HEK293 (cell line): ENCODE measurements at regions not wholly inside any gene's neighbourhood (a gene's known extent, or its start where the extent isn't known, plus 50 kb on each side); places are given as distances from the start of the nearest gene placed in this dataset.
"Not testable (repeated sequence)": the region's sequence is repeated elsewhere in the genome, so short reads cannot be mapped to it uniquely, and the experiment has no call there.

Source experiments
- CTCF ChIA-PET: fragments of 350-600 bp; formaldehyde crosslinking; extraction: SDS; loops from one replicate; lab custom pipeline; 2021; ENCODE audit warnings: antibody characterized with exemption; lab: Yijun Ruan, JAX
- POLR2A ChIA-PET: fragments of 300-600 bp; formaldehyde crosslinking; extraction: SDS; loops from one replicate; lab custom pipeline; 2020; ENCODE audit warnings: antibody characterized with exemption, inconsistent platforms; lab: Yijun Ruan, JAX
- H3K27ac ChIP-seq: fragments of 200-500 bp; sonication (Bioruptor generic); 2 replicates; pipeline ENCODE4 v1.5.1; 2014; ENCODE audit warnings: low read depth, low read length, control low read depth, inconsistent platforms; ENCODE audit errors: extremely low read depth
- H3K36me3 ChIP-seq, 2 experiments: fragments of 200-500 bp in 1 of 2; sonication (Bioruptor generic) in 1 of 2; 1 replicate in 1 of 2; 2 replicates in 1 of 2; pipeline ENCODE4 v1.5.1; 2014 to 2017; ENCODE audit warnings: inconsistent platforms in 2 of 2, low read length in 2 of 2; ENCODE audit not compliant: control insufficient read depth in 2 of 2, insufficient read depth in 1 of 2
- H3K4me1 ChIP-seq: fragments of 200-500 bp; sonication (Bioruptor generic); 2 replicates; pipeline ENCODE4 v1.5.1; 2014; ENCODE audit warnings: mild to moderate bottlenecking, low read length, inconsistent platforms; ENCODE audit not compliant: control insufficient read depth, insufficient read depth
- H3K4me3 ChIP-seq: 2 replicates; pipeline ENCODE4 v1.5.1; 2011; ENCODE audit warnings: low read depth, mild to moderate bottlenecking, control low read depth, low read length, moderate library complexity
- H3K9me3 ChIP-seq: fragments of 200-500 bp; sonication (Bioruptor generic); 2 replicates; pipeline ENCODE4 v1.5.1; 2014; ENCODE audit warnings: low read depth, low read length, inconsistent platforms; ENCODE audit not compliant: control insufficient read depth, insufficient read depth
- GLIS1 ChIP-seq: fragments of 450-650 bp; formaldehyde crosslinking; IDR thresholded peaks from 2 replicates; pipeline ENCODE4 v1.5.1; 2016; ENCODE audit warnings: missing biosample characterization, missing genetic modification characterization
- REST ChIP-seq: fragments of 450-650 bp; formaldehyde crosslinking; IDR thresholded peaks from 2 replicates; pipeline ENCODE4 v1.5.1; 2016; ENCODE audit warnings: missing biosample characterization, missing genetic modification characterization
- SETDB1 ChIP-seq: IDR thresholded peaks from one replicate; pipeline ENCODE4 v1.6.1; 2017; ENCODE audit warnings: mild to moderate bottlenecking, low read length, moderate library complexity, mixed read lengths; ENCODE audit not compliant: insufficient read length
- ZBTB11 ChIP-seq: fragments of 450-650 bp; formaldehyde crosslinking; conservative IDR thresholded peaks from 2 replicates; pipeline ENCODE4 v1.5.1; 2016; ENCODE audit warnings: low read depth, missing biosample characterization, missing genetic modification characterization
- ZBTB8A ChIP-seq: fragments of 450-650 bp; formaldehyde crosslinking; IDR thresholded peaks from 2 replicates; pipeline ENCODE4 v1.5.1; 2016; ENCODE audit warnings: missing biosample characterization, missing genetic modification characterization
- ZNF133 ChIP-seq: fragments of 450-650 bp; formaldehyde crosslinking; IDR thresholded peaks from 2 replicates; pipeline ENCODE4 v1.5.1; 2016; ENCODE audit warnings: missing biosample characterization, missing genetic modification characterization
- ZNF140 ChIP-seq: fragments of 450-650 bp; formaldehyde crosslinking; IDR thresholded peaks from 2 replicates; pipeline ENCODE4 v1.5.1; 2016; ENCODE audit warnings: missing biosample characterization, missing genetic modification characterization
- ZNF394 ChIP-seq: fragments of 450-650 bp; formaldehyde crosslinking; IDR thresholded peaks from 2 replicates; pipeline ENCODE4 v1.5.1; 2016; ENCODE audit warnings: missing biosample characterization, missing genetic modification characterization, mild to moderate bottlenecking, moderate library complexity, borderline replicate concordance
- ZNF426 ChIP-seq: fragments of 450-650 bp; formaldehyde crosslinking; IDR thresholded peaks from 2 replicates; pipeline ENCODE4 v1.5.1; 2017; ENCODE audit warnings: missing biosample characterization, missing genetic modification characterization, mild to moderate bottlenecking, inconsistent platforms, moderate library complexity
- ZNF518A ChIP-seq: fragments of 450-650 bp; formaldehyde crosslinking; conservative IDR thresholded peaks from 2 replicates; pipeline ENCODE4 v1.5.1; 2016; ENCODE audit warnings: low read depth, missing biosample characterization, missing genetic modification characterization
- ZNF555 ChIP-seq: fragments of 450-650 bp; formaldehyde crosslinking; conservative IDR thresholded peaks from 2 replicates; pipeline ENCODE4 v1.5.1; 2017; ENCODE audit warnings: missing biosample characterization, mild to moderate bottlenecking, missing genetic modification characterization, inconsistent platforms
- ZNF623 ChIP-seq: fragments of 450-650 bp; formaldehyde crosslinking; IDR thresholded peaks from 2 replicates; pipeline ENCODE4 v1.5.1; 2016; ENCODE audit warnings: missing biosample characterization, missing genetic modification characterization
- ZNF654 ChIP-seq: fragments of 450-650 bp; formaldehyde crosslinking; IDR thresholded peaks from 2 replicates; pipeline ENCODE4 v1.5.1; 2016; ENCODE audit warnings: low read depth, missing biosample characterization, missing genetic modification characterization
- ZNF664 ChIP-seq: fragments of 450-650 bp; formaldehyde crosslinking; IDR thresholded peaks from 2 replicates; pipeline ENCODE4 v1.5.1; 2016; ENCODE audit warnings: missing biosample characterization, missing genetic modification characterization
- TF ChIP-seq, protein P1 (sequence below): fragments of 450-650 bp; formaldehyde crosslinking; IDR thresholded peaks from 2 replicates; pipeline ENCODE4 v1.5.1; 2017; ENCODE audit warnings: missing biosample characterization, missing genetic modification characterization
- TF ChIP-seq, protein P2 (sequence below): fragments of 450-650 bp; formaldehyde crosslinking; IDR thresholded peaks from 2 replicates; pipeline ENCODE4 v1.5.1; 2016; ENCODE audit warnings: missing biosample characterization, missing genetic modification characterization

DNA sequence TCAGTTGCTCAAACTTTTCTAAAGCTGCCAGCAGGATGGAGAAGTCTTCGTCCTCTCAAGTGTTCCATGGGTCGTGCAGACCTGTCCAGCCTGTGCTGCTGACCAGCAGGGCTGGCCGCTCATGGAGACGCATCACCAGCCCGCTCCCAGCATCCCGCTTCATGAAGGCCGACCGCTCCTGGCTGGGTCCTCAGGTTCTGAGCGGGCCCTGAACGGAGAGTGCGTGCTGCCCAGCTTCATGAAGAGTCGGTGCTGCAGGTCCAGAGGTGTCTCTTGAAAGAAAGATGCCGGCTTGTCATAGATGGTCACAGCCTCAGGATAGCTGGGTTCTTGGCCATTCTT, 75.8 kb upstream of the KCNAB1 start:
- ChIA-PET POLR2A (no interaction called here), CTCF (interaction anchor here (0.7 to 2.0 kb wide), 13 partner anchors 12 to 494 kb away, joined by 3 to 9 read pairs (median 4); no protein-coding TSS in a partner anchor)
- no peak for TF ChIP-seq GLIS1 (tag by site-specific recombination)
- no peak for TF ChIP-seq ZNF133
- no peak for TF ChIP-seq SETDB1
- TF ChIP-seq, protein P1, sequence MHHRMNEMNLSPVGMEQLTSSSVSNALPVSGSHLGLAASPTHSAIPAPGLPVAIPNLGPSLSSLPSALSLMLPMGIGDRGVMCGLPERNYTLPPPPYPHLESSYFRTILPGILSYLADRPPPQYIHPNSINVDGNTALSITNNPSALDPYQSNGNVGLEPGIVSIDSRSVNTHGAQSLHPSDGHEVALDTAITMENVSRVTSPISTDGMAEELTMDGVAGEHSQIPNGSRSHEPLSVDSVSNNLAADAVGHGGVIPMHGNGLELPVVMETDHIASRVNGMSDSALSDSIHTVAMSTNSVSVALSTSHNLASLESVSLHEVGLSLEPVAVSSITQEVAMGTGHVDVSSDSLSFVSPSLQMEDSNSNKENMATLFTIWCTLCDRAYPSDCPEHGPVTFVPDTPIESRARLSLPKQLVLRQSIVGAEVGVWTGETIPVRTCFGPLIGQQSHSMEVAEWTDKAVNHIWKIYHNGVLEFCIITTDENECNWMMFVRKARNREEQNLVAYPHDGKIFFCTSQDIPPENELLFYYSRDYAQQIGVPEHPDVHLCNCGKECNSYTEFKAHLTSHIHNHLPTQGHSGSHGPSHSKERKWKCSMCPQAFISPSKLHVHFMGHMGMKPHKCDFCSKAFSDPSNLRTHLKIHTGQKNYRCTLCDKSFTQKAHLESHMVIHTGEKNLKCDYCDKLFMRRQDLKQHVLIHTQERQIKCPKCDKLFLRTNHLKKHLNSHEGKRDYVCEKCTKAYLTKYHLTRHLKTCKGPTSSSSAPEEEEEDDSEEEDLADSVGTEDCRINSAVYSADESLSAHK (tag by site-specific recombination) = no peak
- TF ChIP-seq, protein P2, sequence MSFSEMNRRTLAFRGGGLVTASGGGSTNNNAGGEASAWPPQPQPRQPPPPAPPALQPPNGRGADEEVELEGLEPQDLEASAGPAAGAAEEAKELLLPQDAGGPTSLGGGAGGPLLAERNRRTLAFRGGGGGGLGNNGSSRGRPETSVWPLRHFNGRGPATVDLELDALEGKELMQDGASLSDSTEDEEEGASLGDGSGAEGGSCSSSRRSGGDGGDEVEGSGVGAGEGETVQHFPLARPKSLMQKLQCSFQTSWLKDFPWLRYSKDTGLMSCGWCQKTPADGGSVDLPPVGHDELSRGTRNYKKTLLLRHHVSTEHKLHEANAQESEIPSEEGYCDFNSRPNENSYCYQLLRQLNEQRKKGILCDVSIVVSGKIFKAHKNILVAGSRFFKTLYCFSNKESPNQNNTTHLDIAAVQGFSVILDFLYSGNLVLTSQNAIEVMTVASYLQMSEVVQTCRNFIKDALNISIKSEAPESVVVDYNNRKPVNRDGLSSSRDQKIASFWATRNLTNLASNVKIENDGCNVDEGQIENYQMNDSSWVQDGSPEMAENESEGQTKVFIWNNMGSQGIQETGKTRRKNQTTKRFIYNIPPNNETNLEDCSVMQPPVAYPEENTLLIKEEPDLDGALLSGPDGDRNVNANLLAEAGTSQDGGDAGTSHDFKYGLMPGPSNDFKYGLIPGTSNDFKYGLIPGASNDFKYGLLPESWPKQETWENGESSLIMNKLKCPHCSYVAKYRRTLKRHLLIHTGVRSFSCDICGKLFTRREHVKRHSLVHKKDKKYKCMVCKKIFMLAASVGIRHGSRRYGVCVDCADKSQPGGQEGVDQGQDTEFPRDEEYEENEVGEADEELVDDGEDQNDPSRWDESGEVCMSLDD (tag by site-specific recombination) = no peak
- no peaks in the 10 kb centered on the region for H3K36me3 ChIP-seq
- H3K27ac ChIP-seq = no peak overlapping the region
- no peak overlapping the region for H3K4me3 ChIP-seq
- no peaks in the 10 kb centered on the region for H3K4me1 ChIP-seq
- no peaks in the 10 kb centered on the region for H3K9me3 ChIP-seq

GRCh38 chr3:156048483-156048882, 71.9 kb upstream of the KCNAB1 start:
- H3K9me3 ChIP-seq, H3K4me1 ChIP-seq, H3K4me3 ChIP-seq, H3K36me3 ChIP-seq, H3K27ac ChIP-seq, POLR2A ChIA-PET: not testable (repeated sequence)
- TF ChIP-seq ZNF140 (tag by site-specific recombination) (peak; percentile 13; the same call in 1 of the 2 replicates), ZNF394 (tag by site-specific recombination) (peak; percentile 70; the same call in 1 of the 2 replicates), ZNF654 (peak; percentile 9; the same call in 1 of the 2 replicates), ZNF426 (peak; percentile 59), REST (0 out of 2 replicates have a peak, but pooled peaks have one; percentile 11), ZNF555 (tag by site-specific recombination) (peak; percentile 45), ZNF518A (tag by site-specific recombination) (peak; percentile 65; the same call in 1 of the 2 replicates), ZBTB8A (tag by site-specific recombination) (0 out of 2 replicates have a peak, but pooled peaks have one; percentile 29), ZNF664 (tag by site-specific recombination) (0 out of 2 replicates have a peak, but pooled peaks have one; percentile 26), ZNF623 (tag by site-specific recombination) (peak; percentile 30; the same call in 1 of the 2 replicates), ZBTB11 (tag by site-specific recombination) (peak; percentile 61)
- CTCF ChIA-PET = interaction anchor here (0.7 kb wide), 1 partner anchor 400 kb away, joined by 4 read pairs; no protein-coding TSS in a partner anchor
